GM19328 (cell line): ENCODE measurements at regions not wholly inside any gene's neighbourhood (a gene's known extent, or its start where the extent isn't known, plus 50 kb on each side); places are given as distances from the start of the nearest gene placed in this dataset.
"Not testable (repeated sequence)": the region's sequence is repeated elsewhere in the genome, so short reads cannot be mapped to it uniquely, and the experiment has no call there.

Experiments used
- ATAC-seq: cut with Tn5 transposase; IDR thresholded peaks from one replicate; pipeline ENCODE4 v1.9.1; 2021; ENCODE audit warnings: mild to moderate bottlenecking, moderate library complexity; ENCODE audit not compliant: unreplicated experiment

DNA sequence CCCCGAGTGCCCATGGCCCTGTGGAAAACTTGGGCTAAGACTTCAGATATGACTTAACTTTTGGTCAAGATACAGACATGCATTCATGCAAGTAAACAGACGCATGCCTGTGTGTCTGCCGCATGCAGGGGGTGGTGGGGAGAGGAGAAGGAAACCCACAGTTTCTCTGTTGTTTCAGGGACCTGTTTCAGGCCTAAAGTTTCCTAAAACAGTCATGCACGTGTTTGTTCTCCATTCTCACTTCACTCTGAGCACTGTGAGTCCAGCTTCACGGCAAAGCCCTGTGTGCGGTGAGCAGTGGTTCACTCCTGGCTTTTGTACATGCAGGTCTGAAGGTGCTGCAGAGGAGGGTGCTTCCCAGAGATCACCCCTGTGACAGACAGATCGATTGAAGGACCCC, 158.7 kb downstream of the FOXL1 start:
- no peak for ATAC-seq

DNA sequence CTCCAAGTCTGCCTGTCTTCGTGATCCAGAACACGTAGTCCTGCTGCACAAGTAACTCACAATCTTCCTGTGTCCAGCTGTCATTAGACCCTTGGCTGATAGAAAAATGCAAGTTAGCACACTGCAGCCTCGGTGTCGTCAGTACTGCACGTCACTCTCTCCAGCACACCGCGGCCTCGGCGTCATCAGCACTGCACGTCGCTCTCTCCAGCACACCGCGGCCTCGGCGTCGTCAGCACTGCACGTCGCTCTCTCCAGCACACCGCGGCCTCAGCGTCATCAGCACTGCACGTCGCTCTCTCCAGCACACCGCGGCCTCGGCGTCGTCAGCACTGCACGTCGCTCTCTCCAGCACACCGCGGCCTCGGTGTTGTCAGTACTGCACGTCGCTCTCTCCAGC, 160.0 kb downstream of the FOXL1 start:
- ATAC-seq, result not testable (repeated sequence)

DNA sequence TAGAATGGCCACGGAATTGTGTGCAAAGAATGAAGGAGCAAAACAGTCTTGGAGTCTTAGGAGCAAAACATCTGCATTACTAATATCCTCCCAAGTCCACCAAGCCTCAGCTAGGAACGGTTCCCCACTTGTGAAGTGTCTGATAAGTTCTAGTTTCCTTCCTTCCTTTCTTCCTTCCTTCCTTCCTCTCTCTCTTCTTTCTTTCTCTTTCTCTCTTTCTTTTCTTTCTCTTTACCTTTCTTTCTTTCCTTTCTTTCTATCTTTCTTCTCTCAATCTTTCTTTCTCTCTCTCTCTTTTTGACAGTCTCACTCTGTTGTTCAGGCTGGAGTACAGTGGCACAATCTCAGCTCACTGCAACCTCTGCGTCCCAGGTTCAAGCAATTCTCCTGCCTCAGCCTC, 160.8 kb downstream of the FOXL1 start:
- ATAC-seq, result no peak

DNA sequence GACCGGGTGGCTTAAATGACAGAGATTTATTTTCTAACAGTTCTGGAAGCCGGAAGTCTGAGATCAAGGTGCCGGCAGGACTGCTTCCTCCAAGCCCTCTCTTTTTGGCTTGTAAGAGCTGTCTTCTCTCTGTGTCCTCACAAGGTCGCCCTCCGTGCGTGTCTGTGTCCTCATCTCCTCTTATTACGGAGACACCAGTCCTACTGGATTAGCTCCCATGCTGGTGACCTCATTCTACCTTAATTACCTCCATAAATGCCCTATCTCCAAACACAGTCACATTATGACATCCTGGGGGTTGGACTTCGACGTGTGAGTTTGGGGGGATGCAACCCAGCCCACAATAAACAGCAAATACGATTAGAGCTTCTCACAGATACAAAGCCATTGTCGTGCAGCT, 161.5 kb downstream of the FOXL1 start:
- ATAC-seq, result no peak

DNA sequence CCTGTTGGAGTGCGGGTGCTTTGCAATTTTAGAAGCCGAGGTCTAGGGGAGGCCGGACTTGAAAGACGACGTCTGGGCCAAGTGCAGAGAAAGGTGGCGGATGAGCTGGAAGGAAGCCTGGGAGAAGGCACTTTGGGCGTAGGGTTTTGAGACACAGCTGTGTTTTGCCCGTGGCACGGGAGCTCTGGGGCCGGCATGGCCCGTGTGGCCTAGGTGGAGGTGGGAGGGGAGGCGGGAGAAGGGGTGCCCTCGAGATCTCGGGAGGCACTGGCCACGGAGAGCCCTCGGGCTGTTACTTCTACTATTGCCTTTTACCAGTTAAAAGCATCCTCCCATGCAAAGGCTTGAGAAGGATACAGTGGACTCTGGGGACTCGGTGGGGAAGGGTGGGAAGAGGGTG, 161.9 kb downstream of the FOXL1 start:
- no peak for ATAC-seq

DNA sequence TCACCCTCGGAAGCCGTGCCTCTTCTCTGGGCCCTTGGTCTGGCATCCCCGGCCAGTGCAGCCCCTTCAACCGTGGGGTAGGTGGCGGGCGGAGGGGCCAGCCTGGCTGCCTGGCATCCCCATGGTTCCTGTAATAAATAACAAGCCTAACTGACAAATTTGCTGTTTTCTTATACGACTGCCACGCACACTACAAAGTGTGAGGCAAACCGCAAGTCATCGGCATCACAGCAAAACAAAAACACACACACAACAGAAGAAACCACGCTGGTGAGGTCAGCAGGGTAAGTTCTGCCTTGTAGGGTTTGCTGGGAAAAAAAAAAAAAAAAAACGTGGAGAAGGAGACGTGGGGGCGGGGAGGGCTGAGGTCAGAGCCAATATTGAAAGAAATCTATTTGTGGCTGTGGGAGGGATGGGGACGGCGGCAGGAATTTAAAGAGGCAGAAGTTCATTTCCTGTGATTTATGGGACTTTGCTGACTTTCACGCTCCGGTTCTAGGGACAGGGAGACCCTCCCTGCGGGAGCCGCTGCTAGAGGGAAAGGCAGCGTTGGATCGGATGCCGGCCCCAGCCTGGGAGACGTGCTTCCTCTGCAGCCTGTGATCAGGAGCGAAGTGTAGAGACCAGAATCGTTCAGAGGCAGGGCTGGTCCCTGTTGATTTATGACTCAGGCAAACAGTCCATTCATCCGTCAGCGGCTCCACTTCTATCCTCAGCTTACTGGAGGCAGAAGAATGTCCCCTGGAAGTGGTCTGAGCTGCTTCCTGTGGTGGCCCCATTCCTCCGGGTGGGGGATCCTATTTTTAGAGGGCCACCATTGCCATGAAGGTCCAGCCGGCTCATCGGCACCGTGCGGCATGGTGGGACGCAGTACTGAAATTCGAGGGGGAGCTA, 162.8 kb downstream of the FOXL1 start:
- no peak for ATAC-seq

DNA sequence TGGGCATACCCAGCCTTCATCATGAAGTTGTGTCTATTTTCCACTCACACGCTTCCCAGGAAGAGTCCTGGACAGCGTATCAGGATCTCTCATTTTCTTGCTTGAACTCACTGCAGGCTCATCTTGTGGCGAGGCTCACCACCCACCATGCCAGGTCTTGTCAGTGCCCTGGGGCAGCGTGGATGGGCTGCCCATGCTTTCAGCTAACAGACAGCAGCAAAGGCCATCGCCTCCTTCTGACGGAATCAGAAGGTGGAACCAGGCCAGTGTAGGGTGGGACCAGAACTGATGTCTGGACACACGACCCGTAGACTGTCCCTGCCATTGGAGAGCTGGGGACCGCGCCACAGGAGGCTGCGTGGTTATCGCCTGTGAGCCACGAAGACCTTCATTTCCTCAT, 169.4 kb downstream of the FOXL1 start:
- ATAC-seq, result no peak

DNA sequence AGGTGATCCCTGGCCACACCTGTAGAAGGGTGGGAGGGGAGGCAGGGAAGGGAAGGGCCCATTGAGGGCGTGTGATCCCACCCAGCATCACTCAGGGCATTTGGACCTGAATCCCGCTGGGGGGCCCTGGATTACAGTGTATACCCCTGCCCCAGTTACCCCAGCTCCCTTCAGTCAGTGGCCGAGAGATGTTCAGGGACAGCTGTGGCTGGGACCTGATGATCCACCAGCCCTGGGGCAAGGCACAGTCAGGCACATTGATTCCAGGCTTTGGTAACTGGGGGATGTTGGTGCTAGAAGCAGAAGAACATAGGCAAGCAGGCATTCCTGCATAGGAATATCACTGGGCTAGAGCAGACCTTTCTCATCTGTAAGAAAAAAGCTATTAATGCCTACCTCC, 170.3 kb downstream of the FOXL1 start:
- no peak for ATAC-seq

DNA sequence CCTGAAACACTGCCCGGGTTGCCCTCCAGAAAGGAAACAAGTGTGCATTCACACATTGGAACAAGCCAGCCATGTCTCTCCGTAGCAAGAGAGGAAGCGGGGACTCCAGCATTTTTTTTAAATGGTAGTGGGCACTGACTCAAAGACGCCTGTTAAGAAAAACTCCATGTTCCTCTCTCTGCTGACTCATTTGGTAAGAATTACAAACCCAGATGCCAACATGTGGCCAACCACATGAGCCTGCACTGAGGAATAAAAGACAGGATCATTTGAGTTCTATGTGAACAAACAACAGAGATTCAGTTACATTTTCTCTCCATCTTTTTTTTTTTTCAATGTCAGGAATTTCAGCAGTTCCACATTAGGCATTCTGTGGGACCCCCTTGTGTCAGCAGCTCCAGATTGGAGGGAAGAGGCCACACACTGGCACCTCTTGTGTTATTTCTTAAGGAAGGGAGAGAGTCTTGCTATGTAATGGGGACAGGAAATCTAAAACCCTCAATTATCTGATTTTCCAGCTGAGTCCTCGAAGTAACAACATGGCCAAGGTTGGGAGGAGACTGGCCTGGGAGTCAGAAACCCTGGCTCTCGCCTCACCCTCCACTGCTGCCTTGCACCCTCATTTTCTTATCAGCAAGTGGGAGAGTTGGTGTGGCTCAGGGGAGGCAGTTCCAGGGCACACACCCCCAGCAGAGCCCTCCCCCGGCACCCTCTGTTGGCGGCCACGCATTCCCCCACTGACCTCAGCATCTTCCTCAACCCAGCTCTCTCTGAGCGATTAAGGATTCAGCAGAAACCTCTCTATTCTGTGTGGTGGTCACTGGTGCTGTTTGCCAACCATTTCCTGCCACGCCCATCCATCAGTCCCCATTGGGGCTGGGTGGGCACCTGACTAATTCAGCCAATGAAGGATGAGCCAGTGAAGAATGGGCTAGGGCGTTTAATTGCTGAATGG, 173.0 kb downstream of the FOXL1 start:
- ATAC-seq, result no peak

DNA sequence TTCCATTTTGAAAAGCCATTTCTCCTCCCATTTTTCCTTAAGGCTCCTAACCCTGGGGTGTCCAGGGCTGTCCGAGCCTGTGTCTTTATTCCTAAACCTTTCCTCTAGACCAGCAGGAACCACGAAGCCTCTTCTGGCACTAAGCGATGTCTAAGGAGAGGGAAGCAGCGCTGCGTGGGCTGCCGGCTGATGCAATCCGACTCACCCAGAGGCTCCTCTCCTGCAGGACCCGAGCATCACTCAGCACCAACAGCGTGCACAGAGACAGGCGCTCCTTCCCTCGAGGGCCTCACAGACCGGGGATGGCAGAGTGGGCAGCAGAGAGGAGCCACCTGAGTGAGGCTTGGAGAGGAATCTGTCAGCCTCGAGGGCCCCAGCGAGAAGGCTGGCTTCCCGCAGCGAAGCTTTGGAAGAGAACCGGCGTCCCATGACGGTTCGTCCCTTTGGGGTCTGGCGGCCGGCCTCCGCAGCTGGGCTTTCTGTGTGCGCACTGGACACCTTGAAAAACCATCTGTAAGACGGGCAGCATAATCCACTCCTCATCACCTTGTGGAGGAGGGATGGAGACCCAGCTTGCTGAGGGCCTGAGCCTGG, 174.3 kb downstream of the FOXL1 start:
- no peak for ATAC-seq

DNA sequence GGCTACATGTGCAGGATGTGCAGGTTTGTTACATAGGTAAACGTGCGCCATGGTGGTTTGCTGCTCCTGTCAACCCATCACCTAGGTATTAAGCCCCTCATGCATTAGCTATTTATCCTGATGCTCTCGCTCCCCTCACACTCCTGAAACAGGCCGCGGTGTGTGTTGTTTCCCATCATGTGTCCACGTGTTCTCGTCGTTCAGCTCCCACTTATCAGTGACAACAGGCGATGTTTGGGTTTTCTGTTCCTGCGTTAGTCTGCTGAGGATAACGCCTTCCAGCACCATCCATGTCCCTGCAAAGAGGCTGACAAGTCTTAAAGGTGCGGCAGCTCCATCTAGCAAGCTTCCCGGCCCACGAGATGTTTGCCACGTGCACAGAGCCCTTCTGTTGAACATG, 175.1 kb downstream of the FOXL1 start:
- ATAC-seq, result no peak

DNA sequence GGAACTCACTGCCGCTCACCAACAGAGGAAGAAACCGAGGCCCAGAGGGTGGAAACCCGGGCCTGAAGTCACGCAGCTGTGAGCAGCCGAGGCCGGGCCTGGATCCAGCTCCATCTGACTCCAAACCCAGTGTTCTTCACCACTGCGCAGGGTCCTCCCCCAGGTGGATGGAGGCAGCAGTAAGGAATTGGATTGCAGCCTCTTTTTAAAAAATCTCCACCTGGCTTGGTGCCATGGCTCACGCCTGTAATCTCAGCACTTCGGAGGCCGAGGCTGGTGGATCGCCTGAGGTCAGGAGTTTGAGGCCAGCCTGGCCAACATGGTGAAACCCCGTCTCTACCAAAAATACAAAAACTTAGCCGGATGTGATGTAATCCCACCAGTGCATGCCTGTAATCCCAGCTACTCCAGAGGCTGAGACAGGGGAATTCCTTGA, 177.2 kb downstream of the FOXL1 start:
- ATAC-seq, result no peak

DNA sequence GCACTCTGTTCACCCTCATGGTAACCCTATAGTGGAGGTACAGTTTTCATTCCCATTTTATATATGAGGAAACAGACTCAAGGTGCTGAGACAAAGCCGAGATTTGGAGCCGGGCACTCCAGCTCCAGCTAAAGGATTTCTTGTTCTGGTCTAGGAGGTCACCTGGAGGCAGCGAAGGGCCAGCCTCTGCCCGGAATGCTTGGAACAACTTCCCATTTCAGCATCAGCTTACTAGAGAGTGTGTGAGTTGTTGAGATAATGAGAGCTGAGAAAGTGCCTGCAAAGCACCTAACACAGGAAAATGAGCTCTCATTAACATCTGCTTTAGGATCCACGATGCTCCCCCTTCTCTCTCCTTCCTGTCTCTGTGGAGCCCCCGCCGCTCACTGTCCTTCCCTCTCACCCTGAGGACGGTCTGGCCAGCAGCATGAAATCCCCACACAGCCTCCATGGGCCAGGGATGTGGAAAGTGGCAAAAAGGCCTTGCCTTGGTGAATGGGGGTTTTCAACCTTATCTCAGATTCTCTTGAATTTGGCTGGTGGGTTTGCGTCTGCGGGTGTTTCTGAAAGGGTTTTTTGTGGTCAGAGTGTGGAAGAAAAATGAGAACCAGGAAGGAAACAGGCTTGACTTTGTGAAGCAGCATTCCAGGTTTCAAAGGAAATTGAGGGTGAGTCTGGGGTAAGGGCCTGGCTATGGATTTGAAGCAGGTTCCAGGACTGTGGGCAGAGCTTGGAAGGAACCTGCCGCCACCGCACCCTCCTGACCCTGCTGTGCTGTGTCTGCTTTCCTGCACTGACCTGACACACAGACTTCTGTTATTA, 178.7 kb downstream of the FOXL1 start:
- ATAC-seq, result no peak

DNA sequence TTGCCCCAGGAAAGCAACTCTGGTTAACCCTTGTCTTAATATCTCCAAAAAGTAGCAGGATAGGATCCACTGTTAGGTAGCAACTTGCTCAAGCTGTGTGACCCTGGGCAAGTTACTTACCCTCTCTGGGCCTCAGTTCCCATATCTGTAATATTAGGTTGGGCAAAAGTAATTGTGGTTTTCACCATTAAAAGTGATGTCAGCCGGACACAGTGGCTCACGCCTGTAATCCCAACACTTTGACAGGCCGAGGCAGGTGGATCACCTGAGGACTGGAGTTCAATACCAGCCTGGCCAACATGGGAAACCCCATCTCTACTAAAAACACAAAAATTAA, 179.3 kb downstream of the FOXL1 start:
- no peak for ATAC-seq

DNA sequence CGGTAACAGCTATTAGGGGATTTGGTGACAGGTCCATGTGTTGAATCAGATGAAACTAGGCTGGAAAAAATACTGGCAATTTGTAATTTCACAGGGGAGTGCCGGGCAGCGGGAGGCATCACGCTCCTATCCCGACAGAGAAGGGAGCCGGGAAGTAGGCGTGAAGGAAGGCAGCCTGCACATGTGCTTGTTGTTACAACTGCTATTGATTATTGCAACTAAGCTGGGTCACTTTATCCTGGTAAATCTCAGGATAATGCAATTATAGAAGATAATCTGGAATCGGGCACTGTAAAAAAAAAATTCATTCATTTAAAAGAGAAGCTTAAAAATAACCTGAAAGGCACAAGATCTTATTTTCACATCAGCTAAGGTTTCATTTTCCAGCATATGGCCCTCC, 180.6 kb downstream of the FOXL1 start:
- ATAC-seq, result no peak

DNA sequence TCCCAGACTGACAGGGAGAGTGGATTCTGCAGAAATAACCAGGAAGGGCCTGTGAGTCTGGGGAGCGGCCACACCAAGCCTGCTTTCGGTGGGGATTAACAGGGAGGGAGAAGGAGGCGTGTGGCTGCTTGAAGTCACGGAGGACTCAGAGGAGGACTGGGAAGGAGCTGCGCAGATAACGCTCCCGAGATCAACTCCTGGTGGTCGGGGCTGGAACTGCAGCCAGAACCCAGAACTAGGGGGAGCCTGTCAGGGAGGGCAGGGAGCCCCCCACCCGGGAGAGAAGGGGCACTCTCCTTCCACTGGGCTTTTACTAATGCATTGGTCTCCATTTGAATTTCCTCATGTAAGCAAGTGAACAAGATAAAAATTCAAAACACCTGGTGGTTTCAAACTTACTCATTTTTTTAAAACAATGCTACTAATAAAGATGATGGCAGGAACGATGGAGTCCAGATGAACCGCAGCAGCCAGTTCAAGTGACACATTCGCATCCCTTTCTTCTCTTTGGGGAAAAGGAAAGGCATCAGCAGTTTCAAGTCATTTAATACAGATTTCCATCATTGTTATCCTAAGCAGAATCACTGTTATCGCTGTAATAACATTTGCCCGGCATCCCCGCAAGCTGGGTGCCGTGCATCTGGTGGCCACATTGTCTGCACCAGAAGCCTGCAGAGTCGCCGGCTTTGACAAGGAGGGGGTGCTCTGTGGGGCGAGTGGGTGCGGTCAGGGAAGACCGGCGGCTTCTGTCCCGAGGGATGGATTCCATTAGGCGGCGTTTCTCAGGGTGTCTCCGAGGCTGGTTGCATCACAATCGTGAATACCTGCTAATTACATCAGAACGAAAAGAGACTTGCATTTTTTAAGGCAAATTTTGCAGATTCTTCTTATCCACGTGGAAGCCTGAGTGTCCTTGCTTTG, 183.0 kb downstream of the FOXL1 start:
- no peak for ATAC-seq

DNA sequence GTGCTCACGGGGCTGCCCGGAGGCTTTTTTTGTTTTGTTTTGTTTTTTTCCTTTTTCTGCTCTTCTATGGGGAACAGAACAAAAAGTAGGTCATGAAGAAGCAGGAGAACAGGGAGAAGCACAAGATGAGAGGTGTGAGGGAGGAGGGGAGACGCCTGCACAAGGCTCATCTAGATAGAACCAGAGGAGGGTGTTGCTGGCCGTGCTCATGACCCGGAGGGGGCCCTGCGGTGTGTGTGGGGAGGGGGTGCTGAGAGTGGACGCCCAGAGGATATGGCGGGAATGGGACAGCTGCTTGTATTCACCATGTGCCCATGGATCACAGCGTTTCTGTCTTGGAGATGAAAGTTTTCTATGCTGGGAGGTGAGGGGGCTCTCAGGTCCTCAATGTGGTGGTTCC, 183.7 kb downstream of the FOXL1 start:
- no peak for ATAC-seq

DNA sequence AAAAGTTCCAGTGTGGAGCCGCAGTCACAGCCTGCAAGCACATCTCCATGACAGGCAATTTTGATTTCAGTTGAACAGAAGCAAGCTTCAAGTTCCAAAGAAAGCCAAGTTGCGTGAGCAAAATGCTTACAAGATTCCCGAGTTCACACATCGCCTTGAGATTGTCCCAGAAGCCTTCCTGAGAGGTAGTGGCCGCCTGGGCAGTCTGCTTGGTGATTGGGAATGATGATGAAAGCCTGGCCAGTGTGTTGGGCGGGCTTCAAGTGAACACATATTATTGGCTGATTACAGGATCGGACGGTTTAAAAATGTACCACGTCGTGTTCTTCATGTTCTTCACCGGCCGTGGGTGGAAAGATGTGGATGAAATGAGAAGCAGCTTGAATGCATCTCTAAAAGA, 185.5 kb downstream of the FOXL1 start:
- no peak for ATAC-seq

DNA sequence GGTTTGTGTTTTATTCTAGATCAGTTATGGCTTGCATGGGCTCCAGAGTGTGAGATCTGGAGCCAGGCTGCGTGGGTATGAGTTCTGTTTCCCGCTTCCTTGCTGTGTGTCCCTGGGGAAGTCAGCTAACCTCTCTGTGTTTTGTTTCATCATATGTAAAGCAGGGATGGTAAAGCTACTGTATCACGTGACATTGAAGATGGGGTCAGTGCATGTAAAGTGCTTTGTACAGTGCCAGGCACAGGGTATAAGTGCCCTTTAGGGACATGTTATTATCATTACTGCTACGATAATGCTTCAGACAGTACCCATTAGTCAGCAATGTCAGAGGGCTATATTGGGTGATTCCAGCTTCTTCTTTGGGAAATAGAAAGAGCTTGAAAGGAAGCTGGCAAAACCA, 186.2 kb downstream of the FOXL1 start:
- ATAC-seq, result no peak
